ENCODE measurements at regions not wholly inside any gene's neighbourhood (a gene's known extent, or its start where the extent isn't known, plus 50 kb on each side); places are given as distances from the start of the nearest gene placed in this dataset.

- TF ChIP-seq CTCF (IDR thresholded peaks at IDR 0.05) (no peak), POLR2A (IDR thresholded peaks at IDR 0.05) (no peak), POLR2AphosphoS5 (IDR thresholded peaks at IDR 0.05) (no peak)
Measured at GRCh38 chr14:77988096-77988870, 181.9 kb upstream of the NRXN3 start.
